HL-60 (cell line): ENCODE measurements at regions not wholly inside any gene's neighbourhood (a gene's known extent, or its start where the extent isn't known, plus 50 kb on each side); places are given as distances from the start of the nearest gene placed in this dataset.

Experiments
- DNase-seq, 2 experiments: peaks; one replicate each; pipeline ENCODE4 v3.0.0-alpha.2; 2010 to 2020; ENCODE audit warnings: low read depth in 1 of 2, low spot score in 1 of 2
- H3K27ac ChIP-seq: fragments of 250-450 bp; sonication (Bioruptor Pico); replicated peaks from 2 replicates; pipeline ENCODE4 v1.5.1; 2020; ENCODE audit warnings: mild to moderate bottlenecking, moderate library complexity
- H3K27me3 ChIP-seq: fragments of 250-450 bp; sonication (Bioruptor Pico); 2 replicates; pipeline ENCODE4 v1.5.1; 2021; ENCODE audit warnings: mild to moderate bottlenecking, moderate library complexity; ENCODE audit not compliant: insufficient read depth, poor library complexity, severe bottlenecking
- H3K4me3 ChIP-seq: replicated peaks from 2 replicates; pipeline ENCODE4 v1.5.1; 2011; ENCODE audit warnings: mild to moderate bottlenecking, control low read depth, low read length; ENCODE audit not compliant: insufficient read depth
- GABPA ChIP-seq: IDR thresholded peaks from 2 replicates; pipeline ENCODE4 v1.6.1; 2012; ENCODE audit warnings: low read depth
- POLR2AphosphoS5 ChIP-seq: IDR thresholded peaks from 2 replicates; pipeline ENCODE4 v1.6.1; 2012; ENCODE audit warnings: low read depth
- SPI1 ChIP-seq: IDR thresholded peaks from 2 replicates; pipeline ENCODE4 v1.6.1; 2012; ENCODE audit warnings: low read depth, mild to moderate bottlenecking, borderline replicate concordance
- TF ChIP-seq, protein P1 (sequence below): IDR thresholded peaks from 2 replicates; pipeline ENCODE4 v1.6.1; 2012; ENCODE audit warnings: low read depth; ENCODE audit not compliant: insufficient replicate concordance
- TF ChIP-seq, protein P2 (sequence below): IDR thresholded peaks from one replicate; pipeline ENCODE4 v1.5.1; 2011; ENCODE audit warnings: low read length, control low read depth, inconsistent platforms; ENCODE audit not compliant: insufficient read depth

DNA sequence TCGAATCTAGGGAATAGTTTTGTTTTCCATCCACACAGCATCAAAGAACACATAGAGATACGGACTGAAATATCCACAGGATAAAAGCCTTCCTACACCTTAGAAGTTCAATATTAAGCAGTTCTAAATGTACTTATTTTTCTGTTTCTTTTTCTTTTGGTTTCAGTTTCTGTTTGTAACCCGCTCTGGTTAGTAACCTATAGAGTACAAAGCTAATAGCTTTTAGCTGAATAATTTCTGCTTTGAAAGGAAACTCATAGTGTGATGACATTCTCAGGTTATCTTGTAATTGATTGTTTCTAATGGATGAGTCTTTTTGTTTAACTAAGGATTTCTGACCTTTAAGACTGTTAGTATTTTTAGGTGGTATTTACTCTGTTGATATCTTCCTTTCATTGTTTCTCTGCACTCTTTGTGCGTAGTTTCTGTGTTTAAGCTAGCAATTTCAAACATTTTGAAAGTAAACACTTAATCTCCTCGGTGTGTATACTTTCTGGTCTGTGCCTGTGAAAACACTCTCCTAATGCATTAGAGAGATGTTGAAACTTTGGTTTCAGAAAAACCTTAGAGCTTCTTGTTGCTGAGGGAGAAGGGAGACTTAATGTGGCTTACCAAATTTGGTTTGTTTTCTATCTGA lies 385.5 kb downstream of the HDGFL1 start:
- TF ChIP-seq POLR2AphosphoS5 (no peak), GABPA (no peak), SPI1 (no peak)
- TF ChIP-seq, protein P1, sequence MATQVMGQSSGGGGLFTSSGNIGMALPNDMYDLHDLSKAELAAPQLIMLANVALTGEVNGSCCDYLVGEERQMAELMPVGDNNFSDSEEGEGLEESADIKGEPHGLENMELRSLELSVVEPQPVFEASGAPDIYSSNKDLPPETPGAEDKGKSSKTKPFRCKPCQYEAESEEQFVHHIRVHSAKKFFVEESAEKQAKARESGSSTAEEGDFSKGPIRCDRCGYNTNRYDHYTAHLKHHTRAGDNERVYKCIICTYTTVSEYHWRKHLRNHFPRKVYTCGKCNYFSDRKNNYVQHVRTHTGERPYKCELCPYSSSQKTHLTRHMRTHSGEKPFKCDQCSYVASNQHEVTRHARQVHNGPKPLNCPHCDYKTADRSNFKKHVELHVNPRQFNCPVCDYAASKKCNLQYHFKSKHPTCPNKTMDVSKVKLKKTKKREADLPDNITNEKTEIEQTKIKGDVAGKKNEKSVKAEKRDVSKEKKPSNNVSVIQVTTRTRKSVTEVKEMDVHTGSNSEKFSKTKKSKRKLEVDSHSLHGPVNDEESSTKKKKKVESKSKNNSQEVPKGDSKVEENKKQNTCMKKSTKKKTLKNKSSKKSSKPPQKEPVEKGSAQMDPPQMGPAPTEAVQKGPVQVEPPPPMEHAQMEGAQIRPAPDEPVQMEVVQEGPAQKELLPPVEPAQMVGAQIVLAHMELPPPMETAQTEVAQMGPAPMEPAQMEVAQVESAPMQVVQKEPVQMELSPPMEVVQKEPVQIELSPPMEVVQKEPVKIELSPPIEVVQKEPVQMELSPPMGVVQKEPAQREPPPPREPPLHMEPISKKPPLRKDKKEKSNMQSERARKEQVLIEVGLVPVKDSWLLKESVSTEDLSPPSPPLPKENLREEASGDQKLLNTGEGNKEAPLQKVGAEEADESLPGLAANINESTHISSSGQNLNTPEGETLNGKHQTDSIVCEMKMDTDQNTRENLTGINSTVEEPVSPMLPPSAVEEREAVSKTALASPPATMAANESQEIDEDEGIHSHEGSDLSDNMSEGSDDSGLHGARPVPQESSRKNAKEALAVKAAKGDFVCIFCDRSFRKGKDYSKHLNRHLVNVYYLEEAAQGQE: no peak
- TF ChIP-seq, protein P2, sequence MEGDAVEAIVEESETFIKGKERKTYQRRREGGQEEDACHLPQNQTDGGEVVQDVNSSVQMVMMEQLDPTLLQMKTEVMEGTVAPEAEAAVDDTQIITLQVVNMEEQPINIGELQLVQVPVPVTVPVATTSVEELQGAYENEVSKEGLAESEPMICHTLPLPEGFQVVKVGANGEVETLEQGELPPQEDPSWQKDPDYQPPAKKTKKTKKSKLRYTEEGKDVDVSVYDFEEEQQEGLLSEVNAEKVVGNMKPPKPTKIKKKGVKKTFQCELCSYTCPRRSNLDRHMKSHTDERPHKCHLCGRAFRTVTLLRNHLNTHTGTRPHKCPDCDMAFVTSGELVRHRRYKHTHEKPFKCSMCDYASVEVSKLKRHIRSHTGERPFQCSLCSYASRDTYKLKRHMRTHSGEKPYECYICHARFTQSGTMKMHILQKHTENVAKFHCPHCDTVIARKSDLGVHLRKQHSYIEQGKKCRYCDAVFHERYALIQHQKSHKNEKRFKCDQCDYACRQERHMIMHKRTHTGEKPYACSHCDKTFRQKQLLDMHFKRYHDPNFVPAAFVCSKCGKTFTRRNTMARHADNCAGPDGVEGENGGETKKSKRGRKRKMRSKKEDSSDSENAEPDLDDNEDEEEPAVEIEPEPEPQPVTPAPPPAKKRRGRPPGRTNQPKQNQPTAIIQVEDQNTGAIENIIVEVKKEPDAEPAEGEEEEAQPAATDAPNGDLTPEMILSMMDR: no peak
- no peak for DNase-seq
- Histone ChIP-seq H3K27ac (no peak overlapping the region), H3K4me3 (no peak overlapping the region), H3K27me3 (no peaks in the 10 kb centered on the region)

DNA sequence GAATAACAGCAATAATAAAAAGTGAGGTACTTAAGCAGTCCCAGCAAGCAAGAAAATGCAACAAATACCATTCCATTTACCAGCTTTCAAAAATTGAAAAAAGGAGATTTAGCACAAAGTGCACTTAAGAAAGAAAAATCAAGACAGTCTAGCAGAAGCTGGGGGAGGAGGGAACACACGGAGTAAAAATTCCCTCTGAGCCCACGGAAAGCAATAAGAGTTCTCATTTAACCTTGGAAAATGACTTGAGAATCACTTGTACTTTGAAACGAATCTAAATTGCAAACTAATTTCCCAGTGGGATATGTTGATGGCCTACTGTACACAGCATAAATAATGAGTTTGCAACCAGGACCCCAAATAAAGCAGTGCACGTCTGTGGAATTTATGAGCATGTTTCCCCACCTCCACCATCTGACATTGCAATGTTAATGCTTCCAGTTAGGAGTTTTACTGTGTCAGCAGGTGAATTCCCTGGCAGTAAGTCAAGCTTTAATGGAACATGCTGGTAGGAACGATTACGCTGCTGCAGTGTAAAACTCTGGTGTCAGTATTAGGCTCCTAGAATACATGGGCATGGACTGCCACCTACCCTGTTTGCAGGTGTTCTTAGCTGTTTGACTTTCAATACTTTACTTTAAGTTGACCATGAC lies 386.8 kb downstream of the HDGFL1 start:
- TF ChIP-seq, protein P2: no peak
- TF ChIP-seq SPI1: no peak
- TF ChIP-seq POLR2AphosphoS5: no peak
- TF ChIP-seq, protein P1: no peak
- TF ChIP-seq GABPA: no peak
- no peak overlapping the region for H3K27ac ChIP-seq
- DNase-seq: no peak
- H3K27me3 ChIP-seq: no peaks in the 10 kb centered on the region
- no peak overlapping the region for H3K4me3 ChIP-seq

DNA sequence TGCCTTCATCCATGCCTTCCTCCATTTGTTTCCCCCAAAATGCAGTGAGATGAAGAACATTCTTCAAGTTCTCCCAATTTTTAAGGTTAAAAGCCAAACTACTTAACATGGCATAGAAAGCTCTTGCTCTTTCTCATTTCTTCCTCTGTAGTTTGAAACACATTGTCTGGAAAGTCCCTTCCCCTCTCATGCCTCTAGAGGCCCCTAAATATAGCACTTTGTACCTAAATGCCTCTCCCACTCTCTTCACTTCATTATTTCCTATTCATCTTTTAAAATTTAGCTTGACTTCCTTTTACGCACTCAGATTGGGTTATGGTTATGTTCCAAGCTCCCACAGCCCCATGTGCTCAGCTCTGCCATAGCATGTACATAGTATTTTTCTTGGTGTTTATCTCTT lies 389.3 kb downstream of the HDGFL1 start:
- H3K27ac ChIP-seq: no peak overlapping the region
- no peak for DNase-seq
- H3K27me3 ChIP-seq: no peaks in the 10 kb centered on the region
- H3K4me3 ChIP-seq: no peak overlapping the region
- TF ChIP-seq, protein P2: no peak
- TF ChIP-seq GABPA (no peak), POLR2AphosphoS5 (no peak), SPI1 (no peak)
- TF ChIP-seq, protein P1: no peak
